HEK293T (cell line): ENCODE measurements at regions not wholly inside any gene's neighbourhood (a gene's known extent, or its start where the extent isn't known, plus 50 kb on each side); places are given as distances from the start of the nearest gene placed in this dataset.

Source experiments
- CTCF ChIA-PET: fragments of 350-600 bp; formaldehyde crosslinking; extraction: SDS; loops from one replicate; lab custom pipeline; 2021; ENCODE audit warnings: antibody characterized with exemption, inconsistent platforms; lab: Yijun Ruan, JAX
- POLR2A ChIA-PET: fragments of 350-600 bp; formaldehyde crosslinking; extraction: SDS; loops from one replicate; lab custom pipeline; 2020; ENCODE audit warnings: antibody characterized with exemption, inconsistent platforms; lab: Yijun Ruan, JAX
- DNase-seq: peaks from one replicate; pipeline ENCODE4 v3.0.0; 2012; ENCODE audit warnings: mixed read lengths; ENCODE audit errors: extremely low spot score
- ARNT ChIP-seq: fragments of 450-650 bp; IDR thresholded peaks from 2 replicates; pipeline ENCODE4 v1.6.1; 2017; ENCODE audit warnings: mild to moderate bottlenecking
- BHLHE40 ChIP-seq: fragments of 450-650 bp; IDR thresholded peaks from 2 replicates; pipeline ENCODE4 v1.6.1; 2016; ENCODE audit warnings: mild to moderate bottlenecking, moderate library complexity, borderline replicate concordance
- CTBP1 ChIP-seq: fragments of 450-650 bp; IDR thresholded peaks from 2 replicates; pipeline ENCODE4 v1.6.1; 2016; ENCODE audit warnings: borderline replicate concordance
- ELF4 ChIP-seq: fragments of 450-650 bp; IDR thresholded peaks from 2 replicates; pipeline ENCODE4 v1.6.1; 2017; ENCODE audit warnings: antibody characterized with exemption
- FOXA1 ChIP-seq: fragments of 450-650 bp; IDR thresholded peaks from 2 replicates; pipeline ENCODE4 v1.6.1; 2016; ENCODE audit warnings: mild to moderate bottlenecking
- FOXK2 ChIP-seq: fragments of 450-650 bp; IDR thresholded peaks from 2 replicates; pipeline ENCODE4 v1.6.1; 2016; ENCODE audit warnings: mild to moderate bottlenecking
- FOXM1 ChIP-seq: fragments of 450-650 bp; IDR thresholded peaks from 2 replicates; pipeline ENCODE4 v1.6.1; 2017; ENCODE audit warnings: mild to moderate bottlenecking, borderline replicate concordance
- HDGF ChIP-seq: fragments of 450-650 bp; IDR thresholded peaks from 2 replicates; pipeline ENCODE4 v1.6.1; 2017; ENCODE audit warnings: antibody characterized with exemption, borderline replicate concordance
- L3MBTL2 ChIP-seq: fragments of 450-650 bp; conservative IDR thresholded peaks from 2 replicates; pipeline ENCODE4 v1.6.1; 2016; ENCODE audit warnings: mild to moderate bottlenecking
- LEF1 ChIP-seq: fragments of 450-650 bp; IDR thresholded peaks from 2 replicates; pipeline ENCODE4 v1.6.1; 2017; ENCODE audit warnings: mild to moderate bottlenecking, borderline replicate concordance
- NFRKB ChIP-seq: fragments of 450-650 bp; IDR thresholded peaks from 2 replicates; pipeline ENCODE4 v1.6.1; 2016; ENCODE audit warnings: mild to moderate bottlenecking, moderate library complexity
- PKNOX1 ChIP-seq: fragments of 450-650 bp; IDR thresholded peaks from 2 replicates; pipeline ENCODE4 v1.6.1; 2016
- SP1 ChIP-seq: fragments of 450-650 bp; IDR thresholded peaks from 2 replicates; pipeline ENCODE4 v1.6.1; 2017
- SUZ12 ChIP-seq: fragments of 450-650 bp; IDR thresholded peaks from 2 replicates; pipeline ENCODE4 v1.6.1; 2016; ENCODE audit warnings: mild to moderate bottlenecking
- TARDBP ChIP-seq: fragments of 450-650 bp; IDR thresholded peaks from 2 replicates; pipeline ENCODE4 v1.6.1; 2016
- ZNF384 ChIP-seq: fragments of 450-650 bp; IDR thresholded peaks from 2 replicates; pipeline ENCODE4 v1.6.1; 2016

DNA sequence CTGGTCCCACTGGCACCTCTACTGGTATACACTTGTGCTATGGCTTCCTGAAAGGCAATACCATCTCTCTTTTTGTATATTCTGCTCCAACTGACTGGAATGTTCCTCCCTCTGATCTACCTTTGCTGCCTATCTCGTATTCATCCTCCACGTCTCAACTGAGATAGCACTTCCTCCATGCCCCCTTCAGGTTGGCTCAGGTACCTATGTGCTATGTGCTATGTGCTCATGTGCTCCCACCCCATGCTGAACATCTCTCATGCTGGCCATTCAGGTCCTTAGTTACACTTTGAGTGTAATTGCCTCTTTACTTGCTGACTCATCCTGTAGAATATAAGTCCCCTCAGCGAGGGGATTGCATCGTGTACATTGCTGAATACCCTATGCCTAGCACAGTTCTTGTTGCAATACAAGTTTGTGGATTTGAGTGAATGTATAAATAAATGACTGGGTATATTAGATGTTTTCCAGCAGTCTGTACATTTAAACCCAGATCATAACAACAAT, 156.9 kb downstream of the SOX2 start:
- CTCF ChIA-PET, result no interaction called here
- DNase-seq, result no peak
- no peak for TF ChIP-seq L3MBTL2
- no peak for TF ChIP-seq SP1
- TF ChIP-seq BHLHE40, result no peak
- TF ChIP-seq CTBP1, result no peak
- POLR2A ChIA-PET, result no interaction called here

GRCh38 chr3:181872887-181873286, 161.2 kb downstream of the SOX2 start:
- POLR2A ChIA-PET, result no interaction called here
- TF ChIP-seq FOXA1, result no peak
- no peak for TF ChIP-seq PKNOX1
- TF ChIP-seq HDGF, result no peak
- no peak for TF ChIP-seq ELF4
- TF ChIP-seq ARNT, result no peak
- TF ChIP-seq SP1, result no peak
- no peak for TF ChIP-seq FOXM1
- TF ChIP-seq L3MBTL2, result no peak
- no peak for TF ChIP-seq CTBP1
- no peak for TF ChIP-seq ZNF384
- no peak for TF ChIP-seq TARDBP
- TF ChIP-seq BHLHE40, result no peak
- TF ChIP-seq LEF1, result no peak
- no peak for TF ChIP-seq SUZ12
- TF ChIP-seq FOXK2, result no peak
- TF ChIP-seq NFRKB, result no peak
- no peak for DNase-seq
- CTCF ChIA-PET, result no interaction called here

- POLR2A ChIA-PET, result no interaction called here
- CTCF ChIA-PET, result no interaction called here
These were observed 168.2 kb downstream of the SOX2 start for GRCh38 chr3:181879926-181880325.

DNA sequence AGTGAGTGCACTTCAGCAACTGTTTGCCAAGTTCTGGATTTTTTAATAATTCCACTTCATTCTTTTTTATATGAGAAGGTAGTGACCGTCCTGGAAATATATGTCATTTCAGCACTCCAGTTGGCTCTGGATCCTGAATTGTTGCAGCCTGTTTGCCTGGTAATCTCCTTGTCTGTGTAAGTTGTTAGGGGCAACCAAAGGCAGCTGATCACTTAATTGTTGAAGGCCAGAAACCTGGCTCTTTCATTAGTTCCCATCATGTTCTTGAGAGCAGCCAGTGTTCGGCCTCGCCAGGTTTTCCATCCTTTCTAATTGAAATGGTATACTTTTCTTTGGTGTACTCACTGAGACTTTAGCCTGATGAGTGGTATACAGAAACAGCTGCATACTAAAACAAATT, 168.6 kb downstream of the SOX2 start:
- CTCF ChIA-PET, result no interaction called here

More at GRCh38 chr3:181879926-181880325, 168.2 kb downstream of the SOX2 start:
- DNase-seq, result no peak
- no peak for TF ChIP-seq SUZ12
- TF ChIP-seq FOXK2, result no peak
- TF ChIP-seq FOXA1, result no peak
- no peak for TF ChIP-seq ARNT
- TF ChIP-seq BHLHE40, result no peak
- no peak for TF ChIP-seq L3MBTL2
- TF ChIP-seq HDGF, result no peak
- no peak for TF ChIP-seq PKNOX1
- TF ChIP-seq SP1, result no peak
- TF ChIP-seq ELF4, result no peak
- TF ChIP-seq LEF1, result no peak
- TF ChIP-seq NFRKB, result no peak
- TF ChIP-seq TARDBP, result no peak
- no peak for TF ChIP-seq FOXM1
- TF ChIP-seq ZNF384, result no peak
- no peak for TF ChIP-seq CTBP1

GRCh38 chr3:181881749-181882148, 170.0 kb downstream of the SOX2 start:
- TF ChIP-seq PKNOX1 (no peak), ARNT (no peak), TARDBP (no peak), FOXM1 (no peak), ZNF384 (no peak), BHLHE40 (no peak), ELF4 (no peak), FOXA1 (no peak), NFRKB (no peak), FOXK2 (no peak), LEF1 (no peak), HDGF (no peak)
- ChIA-PET CTCF (no interaction called here), POLR2A (no interaction called here)
- no peak for DNase-seq

More for the DNA sequence above, 168.6 kb downstream of the SOX2 start:
- DNase-seq, result no peak
- POLR2A ChIA-PET, result no interaction called here
- no peak for TF ChIP-seq SUZ12
- TF ChIP-seq FOXA1, result no peak
- TF ChIP-seq ZNF384, result no peak
- TF ChIP-seq BHLHE40, result no peak
- no peak for TF ChIP-seq PKNOX1
- TF ChIP-seq TARDBP, result no peak
- no peak for TF ChIP-seq FOXM1
- TF ChIP-seq LEF1, result no peak
- no peak for TF ChIP-seq CTBP1
